ENCODE measurements at regions not wholly inside any gene's neighbourhood (a gene's known extent, or its start where the extent isn't known, plus 50 kb on each side); places are given as distances from the start of the nearest gene placed in this dataset.

DNA sequence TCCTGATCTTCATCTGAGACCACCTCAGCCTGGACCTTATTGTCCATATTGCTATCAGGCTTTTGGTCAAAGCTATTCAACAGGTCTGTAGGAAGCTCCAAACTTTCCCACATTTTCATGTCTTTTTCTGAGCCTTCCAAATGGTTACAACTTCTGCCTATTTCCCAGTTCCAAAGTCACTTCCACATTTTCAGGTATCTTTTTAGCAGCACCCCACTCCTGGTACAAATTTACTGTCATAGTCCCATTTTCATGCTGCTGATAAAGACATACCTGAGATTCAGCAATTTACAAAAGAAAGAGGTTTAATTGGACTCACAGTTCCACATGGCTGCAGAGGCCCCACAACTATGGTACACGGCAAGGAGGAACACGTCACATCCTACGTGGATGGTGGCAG is 815.5 kb downstream of the KCNJ2 start:
- TF ChIP-seq SUZ12 (IDR thresholded peaks at IDR 0.05; ENCODE audit: low read length), result no peak
- TF ChIP-seq, protein P1, sequence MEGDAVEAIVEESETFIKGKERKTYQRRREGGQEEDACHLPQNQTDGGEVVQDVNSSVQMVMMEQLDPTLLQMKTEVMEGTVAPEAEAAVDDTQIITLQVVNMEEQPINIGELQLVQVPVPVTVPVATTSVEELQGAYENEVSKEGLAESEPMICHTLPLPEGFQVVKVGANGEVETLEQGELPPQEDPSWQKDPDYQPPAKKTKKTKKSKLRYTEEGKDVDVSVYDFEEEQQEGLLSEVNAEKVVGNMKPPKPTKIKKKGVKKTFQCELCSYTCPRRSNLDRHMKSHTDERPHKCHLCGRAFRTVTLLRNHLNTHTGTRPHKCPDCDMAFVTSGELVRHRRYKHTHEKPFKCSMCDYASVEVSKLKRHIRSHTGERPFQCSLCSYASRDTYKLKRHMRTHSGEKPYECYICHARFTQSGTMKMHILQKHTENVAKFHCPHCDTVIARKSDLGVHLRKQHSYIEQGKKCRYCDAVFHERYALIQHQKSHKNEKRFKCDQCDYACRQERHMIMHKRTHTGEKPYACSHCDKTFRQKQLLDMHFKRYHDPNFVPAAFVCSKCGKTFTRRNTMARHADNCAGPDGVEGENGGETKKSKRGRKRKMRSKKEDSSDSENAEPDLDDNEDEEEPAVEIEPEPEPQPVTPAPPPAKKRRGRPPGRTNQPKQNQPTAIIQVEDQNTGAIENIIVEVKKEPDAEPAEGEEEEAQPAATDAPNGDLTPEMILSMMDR (IDR thresholded peaks at IDR 0.05; ENCODE audit: control extremely low read depth in 1 of 3, insufficient read depth in 1 of 3, low read depth in 1 of 3, low read length in 3 of 3), result no peak
- TF ChIP-seq, protein P2, sequence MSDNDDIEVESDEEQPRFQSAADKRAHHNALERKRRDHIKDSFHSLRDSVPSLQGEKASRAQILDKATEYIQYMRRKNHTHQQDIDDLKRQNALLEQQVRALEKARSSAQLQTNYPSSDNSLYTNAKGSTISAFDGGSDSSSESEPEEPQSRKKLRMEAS (IDR thresholded peaks at IDR 0.05), result no peak
